Epidermal melanocyte (primary cell): ENCODE measurements at regions not wholly inside any gene's neighbourhood (a gene's known extent, or its start where the extent isn't known, plus 50 kb on each side); places are given as distances from the start of the nearest gene placed in this dataset.
A peak's percentile ranks its signal among the peaks of the same experiment; 100 is the strongest.
"Not testable (repeated sequence)": the region's sequence is repeated elsewhere in the genome, so short reads cannot be mapped to it uniquely, and the experiment has no call there.

Experiments
- DNase-seq: peaks from one replicate; pipeline ENCODE4 v3.0.0; 2011; ENCODE audit warnings: low spot score; ENCODE audit not compliant: insufficient read length

DNA sequence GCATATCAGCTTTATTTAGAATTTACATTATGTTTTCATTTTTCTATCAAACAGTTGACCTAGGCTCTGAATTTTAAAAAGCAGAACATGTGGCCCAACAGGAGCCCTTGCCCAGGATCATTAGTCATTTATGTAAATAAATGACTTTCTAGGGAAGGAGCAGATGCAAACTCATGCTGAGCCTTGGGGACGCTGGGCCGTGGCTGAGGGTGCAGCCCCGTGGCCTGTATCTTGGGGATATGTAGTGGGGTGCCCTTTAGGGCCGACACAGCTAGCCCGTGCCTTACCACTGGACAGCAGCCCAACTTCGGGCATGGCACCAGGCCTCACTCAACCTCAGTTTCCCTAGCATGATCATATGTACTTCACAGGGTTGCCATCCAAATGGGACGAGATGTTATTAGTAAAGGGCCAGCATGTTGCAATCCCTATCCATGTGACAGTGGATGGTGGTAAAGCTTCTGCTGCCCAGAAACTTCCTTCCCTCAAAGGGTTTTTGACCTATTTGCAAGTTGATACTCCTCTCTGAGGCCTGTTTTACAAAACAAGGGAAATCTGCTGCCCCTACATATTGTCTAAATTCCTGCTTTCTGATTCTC lies 357.9 kb downstream of the ANAPC1 start:
- not testable (repeated sequence) for DNase-seq

DNA sequence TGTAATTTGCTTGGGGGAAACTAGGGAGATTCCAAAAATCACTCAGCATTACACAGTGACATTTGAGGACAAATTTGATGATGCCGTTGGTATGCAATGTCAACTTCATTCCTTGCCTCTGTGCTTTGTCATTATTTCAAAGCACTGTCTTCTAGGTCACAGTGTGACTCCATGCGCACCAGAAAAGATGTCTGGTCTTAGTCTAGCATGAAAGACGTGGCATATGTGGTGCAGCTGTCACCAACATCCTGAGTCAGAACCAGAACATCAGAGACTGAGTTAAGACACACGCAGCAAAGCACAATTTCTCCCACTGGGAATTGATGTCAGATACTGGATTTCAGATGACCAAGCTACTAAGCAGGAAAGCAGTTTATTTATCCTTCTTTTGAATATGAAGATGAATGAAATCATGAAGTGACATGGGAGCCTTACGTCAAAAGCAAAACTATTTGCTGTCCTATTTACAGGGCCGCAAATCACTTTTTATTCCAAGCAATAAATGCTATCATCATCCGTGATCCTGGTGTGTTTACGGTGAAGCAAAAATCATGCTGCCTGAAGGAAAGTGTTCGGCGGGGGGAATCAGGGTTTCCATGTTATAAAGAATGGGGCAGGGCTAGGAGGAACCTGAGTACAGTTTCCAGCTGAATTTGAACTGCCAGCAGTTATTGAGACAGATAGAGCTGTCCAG lies 356.1 kb downstream of the ANAPC1 start:
- not testable (repeated sequence) for DNase-seq

DNA sequence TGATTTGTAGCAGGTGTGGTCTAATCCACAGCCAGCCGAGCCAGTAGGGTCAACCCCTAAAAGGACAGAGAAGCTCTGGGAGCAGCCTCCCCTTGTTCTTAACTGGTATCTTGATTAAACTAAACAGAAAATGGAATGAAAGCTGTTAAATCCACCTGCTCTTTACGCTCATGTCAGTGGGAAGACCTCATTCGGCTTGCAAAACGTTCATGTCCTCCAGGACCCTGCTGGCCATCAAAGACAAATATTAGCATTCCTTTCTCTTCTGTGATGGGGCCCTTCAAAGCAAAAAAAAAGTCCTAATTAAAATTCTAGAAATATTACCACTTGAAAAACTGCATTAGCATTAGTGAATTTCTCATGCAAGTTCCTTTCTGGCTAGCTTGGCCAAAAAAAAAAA lies 355.0 kb downstream of the ANAPC1 start:
- DNase-seq: not testable (repeated sequence)

DNA sequence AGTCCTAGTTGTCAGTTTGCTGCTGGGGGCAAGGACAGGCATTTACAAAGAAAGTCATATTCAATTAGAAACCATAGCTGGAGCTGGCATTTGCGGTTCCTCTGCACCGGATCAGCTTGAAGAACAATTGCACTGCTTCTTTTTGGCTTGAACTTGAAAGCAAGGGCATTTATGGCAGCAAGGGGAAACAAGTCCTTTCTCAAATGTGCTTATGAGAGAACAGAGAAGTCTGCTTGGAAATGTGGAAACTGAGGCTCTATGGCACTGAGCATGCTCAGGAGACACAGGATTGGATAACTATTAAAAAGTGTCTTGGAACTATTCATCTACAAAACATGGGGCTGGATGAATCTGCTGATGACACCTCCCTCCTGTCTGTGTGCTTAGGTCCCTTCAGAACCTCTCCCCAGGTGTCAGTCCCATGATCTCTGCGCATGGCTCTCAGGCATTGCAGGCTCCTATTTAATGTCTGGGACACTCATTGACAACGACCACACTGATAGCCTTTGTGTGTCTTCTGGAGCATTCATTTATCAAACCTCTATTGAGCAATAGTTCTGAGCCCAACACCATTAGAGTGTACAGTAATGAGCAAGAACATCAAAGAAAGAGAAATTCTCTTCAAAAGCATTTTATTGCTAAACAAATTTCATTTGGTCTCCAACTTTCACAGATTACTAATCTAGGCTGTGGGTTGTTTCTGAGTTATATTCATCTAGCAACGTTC lies 353.6 kb downstream of the ANAPC1 start:
- not testable (repeated sequence) for DNase-seq

DNA sequence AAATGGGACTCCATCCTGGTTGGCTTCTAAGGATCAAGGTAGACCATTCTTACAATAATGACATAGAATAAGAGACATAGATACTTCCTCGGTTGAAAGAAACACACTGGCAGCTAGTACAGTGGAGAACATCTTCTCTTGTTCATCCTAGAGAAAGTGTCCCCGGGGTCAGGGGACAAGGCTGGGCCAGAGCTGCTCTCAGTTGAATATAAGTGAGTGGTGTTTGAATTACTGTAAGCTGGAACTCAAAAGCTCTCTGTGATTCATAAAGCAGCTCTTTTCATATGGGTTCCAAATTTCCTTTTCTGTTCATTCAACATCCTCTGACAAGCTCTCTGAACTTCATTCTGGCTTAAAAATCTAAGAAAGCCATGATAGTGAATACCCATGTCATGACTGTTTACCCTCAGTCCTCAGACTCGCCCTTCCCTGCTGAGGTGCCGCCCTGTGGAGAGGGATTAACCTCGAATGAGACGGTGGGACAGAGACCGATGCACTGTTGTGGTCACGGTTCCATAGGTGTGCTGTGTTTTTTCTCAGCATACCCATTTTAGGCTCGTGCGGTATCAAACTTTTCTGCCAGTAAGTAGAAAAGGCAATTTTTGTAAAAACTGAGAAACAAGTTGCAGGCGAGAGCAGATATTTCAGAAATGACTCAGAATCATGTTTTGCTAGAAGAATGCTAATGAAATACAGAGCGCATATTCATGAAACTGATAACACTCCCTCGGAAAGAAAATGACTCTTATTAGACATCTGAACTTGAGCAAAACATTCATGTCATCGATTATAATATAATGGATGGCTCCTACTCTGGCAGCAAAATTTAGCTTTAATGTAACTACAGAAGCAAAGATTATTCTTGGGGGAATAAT lies 351.1 kb downstream of the ANAPC1 start:
- DNase-seq: not testable (repeated sequence)

DNA sequence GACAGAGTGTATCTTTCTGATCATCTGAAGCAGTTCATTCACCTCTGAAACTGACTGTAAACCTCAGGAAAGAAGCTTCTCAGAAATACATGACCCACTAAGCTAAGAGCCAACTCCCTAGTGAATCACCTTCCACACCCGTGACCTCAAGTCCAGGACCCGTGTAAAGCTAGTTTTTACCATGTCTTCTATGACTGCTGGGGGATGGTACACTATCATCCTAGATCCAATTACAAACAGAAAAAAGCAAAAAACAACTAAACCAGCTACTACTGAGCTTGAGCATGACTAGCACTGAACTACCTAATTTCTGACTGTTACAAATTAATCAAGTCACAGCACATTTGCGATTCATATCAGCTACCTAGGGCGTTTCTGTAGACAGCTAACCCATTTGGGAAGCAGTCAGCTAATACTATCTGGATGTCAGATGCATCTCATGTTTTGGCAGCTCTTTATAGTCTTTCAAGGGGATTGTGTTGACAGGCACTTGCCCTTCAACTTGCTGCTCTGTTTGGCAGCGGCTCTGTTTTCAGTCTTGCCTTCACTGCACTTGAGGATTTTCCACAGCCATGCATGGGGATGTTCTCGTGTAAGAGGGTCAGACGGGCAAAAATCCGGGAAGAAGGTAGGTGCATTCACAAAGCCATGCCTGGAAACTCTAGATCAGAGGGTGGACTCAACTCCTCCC lies 350.3 kb downstream of the ANAPC1 start:
- not testable (repeated sequence) for DNase-seq

DNA sequence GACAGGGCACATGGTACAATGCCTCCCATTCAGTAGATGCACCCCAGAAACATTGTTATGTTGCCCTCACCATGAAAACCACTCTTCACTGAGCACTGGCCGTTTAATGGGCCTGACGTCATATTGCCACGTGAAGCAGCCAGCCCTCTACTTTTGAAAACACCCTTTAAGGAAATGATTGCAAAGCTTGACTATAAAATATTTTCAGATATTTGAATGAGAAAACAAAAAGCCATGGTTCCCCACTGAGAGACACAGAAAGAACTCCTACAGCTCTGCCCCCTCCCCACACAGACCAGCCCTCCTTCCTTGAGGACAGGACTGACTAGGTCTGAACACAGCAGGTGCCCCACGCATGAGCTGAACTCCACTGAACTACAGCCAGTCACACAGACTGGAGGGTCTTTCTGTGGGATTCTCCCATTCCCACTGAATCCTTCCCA lies 349.1 kb downstream of the ANAPC1 start:
- peak; percentile 22 for DNase-seq

DNA sequence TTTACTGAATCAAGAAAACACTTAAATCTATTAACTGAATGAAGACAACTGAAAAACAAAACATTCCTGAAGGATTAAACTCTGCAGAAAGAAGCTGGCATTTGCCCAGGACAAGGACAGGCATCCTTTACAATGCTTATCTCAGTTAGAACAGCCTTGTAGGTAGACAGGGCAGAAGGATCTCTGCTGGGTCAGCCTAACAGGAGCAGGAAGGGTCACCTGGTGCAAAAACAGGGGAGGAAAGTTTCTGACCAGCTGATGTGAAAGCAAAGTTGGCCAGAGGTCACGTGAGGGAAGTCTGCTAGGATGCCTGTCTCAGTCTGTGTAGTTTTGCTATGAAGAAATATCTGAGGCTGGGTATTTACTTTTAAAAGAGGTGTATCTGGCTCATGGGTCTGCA lies 348.6 kb downstream of the ANAPC1 start:
- DNase-seq: no peak

DNA sequence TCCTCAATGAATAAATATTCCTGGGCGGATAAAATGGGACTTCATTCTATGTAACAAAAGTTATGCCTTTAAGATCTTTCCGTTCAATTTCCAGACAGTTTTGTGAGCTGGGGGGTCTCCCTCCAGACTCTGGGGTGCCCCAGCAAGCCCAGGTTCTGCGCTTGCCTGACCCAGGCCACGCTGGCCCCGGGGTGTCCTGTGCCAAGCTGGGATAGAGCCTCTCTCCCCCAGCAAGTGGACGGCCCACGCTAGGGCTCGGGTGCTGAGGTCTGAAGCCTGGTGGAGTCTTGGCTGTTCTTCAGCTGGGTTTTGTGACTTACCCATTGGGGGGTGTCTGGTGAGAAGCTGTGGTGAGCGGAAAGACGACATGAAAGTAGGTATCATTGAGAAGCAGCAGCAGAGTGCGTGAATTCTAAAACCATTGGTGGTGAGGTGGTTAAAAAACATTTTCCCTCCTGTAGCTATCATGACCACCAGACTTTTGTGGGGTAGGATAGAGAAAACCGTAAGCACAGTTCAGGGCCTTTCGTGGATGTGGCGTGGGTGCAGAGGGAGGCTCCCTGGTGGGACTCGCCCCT lies 346.8 kb downstream of the ANAPC1 start:
- no peak for DNase-seq

DNA sequence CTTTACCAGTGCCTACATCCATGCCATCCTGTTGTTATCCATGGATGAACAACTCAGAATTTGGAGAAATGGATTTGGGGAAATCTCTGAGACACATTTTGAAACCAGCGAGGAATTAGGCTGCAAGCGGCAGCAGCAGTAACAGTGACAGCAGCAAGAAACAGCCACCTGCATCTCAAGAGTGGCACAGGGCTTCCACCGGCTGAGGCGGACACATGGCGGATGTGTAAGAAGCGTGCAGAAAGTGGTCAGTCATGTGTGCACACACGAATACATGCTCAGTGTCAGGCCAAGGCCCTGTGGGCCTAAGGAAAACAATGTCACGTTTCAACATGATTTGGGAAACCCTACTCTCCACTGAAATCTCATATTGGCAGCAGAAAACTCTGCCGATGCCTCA lies 344.0 kb downstream of the ANAPC1 start:
- not testable (repeated sequence) for DNase-seq

DNA sequence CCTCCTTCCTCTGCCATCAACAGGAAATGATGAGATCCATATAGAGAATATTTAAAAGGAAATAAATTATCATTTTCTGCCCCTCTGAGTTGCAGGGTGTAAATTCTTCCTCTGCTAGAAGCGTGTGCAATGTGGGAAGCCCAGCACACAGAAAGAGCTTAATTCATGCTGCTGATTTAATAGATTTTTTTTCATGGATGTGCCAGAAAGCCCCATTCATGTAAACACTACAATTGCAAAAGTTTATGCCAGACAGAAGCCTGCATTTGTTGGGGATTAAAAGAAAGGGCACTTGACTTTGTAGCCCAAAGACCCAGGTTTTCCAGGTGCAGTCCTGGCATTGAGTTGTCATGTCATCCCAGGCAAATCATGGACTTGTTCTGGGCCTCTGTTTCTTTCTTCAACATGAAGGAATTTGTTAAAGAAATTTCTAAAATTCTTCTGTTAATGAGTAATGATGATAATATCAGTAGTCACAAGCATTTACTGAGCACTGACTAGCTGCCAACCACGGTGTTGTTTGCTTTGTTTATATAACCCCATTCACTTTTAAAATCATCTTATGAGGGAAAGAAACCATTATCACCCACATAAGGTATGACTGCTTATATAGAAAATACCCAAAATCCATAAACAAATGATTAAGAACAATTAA lies 341.7 kb downstream of the ANAPC1 start:
- DNase-seq: not testable (repeated sequence)

DNA sequence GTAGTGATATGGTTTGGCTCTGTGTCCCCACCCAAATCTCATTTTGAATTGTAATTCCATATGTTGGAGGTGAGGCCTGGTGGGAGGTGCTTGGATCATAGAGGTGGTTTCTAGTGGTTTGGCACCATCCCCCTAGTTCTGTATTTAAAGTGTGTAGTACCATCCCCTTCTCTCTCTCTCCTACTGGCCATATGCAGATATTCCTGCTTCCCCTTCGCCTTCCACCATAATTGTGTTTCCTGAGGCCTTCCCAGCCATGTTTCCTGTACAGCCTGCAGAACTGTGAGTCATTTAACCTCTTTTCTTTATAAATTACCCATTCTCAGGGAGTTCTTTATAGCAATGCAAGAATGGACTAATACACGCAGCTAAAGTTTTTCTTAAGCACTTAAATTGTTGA lies 340.0 kb downstream of the ANAPC1 start:
- DNase-seq: not testable (repeated sequence)

DNA sequence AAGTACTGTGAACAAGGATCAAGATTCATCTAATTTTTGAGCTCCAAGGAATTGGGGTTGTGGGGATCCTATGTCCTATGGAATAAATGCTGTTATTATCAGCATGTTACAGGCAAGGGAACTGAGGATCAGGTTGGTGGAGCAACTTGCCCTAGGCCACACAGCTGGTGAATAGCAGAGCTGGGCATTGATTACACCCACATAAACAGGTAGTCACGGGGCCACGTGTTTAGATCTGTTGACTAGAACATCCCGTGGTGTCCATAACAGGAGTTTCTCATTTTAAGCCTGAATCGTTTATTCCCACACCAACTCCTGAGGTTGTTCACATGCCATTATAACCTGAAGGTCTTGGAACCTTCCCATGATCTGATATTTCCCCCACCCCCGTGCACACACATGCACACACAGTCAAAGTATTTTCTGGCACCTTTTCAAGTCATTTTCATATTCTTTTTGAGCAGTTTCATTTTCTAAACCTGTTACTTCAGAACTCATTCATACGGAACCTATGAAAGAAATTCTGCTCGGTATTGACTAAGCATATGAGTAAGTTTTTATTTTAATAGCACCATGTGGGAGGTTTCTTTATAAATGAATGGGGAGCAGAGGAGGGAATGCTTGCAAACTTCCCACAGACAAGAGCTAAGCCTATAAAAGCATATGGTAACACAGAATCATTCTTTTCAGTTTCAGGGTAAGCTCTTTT lies 338.1 kb downstream of the ANAPC1 start:
- not testable (repeated sequence) for DNase-seq

DNA sequence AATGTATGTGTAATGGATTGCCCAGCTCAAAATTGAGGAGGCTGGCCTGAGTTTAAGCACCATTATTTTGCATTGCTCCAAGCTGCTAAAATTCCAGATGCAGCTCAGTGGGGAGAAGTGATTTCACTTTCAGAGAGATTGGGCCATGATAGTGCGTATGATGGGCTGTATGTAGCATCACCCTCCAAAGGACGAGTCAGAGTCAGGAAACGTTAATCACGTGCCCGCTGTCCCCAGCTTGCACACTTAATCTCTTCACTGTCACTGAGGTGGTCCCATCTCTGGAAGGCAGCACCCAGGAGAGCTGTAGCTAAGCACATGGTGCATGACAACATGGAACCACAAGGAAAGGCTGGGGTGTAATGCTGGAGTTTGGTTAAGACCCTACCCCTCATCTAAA lies 337.4 kb downstream of the ANAPC1 start:
- DNase-seq: not testable (repeated sequence)

DNA sequence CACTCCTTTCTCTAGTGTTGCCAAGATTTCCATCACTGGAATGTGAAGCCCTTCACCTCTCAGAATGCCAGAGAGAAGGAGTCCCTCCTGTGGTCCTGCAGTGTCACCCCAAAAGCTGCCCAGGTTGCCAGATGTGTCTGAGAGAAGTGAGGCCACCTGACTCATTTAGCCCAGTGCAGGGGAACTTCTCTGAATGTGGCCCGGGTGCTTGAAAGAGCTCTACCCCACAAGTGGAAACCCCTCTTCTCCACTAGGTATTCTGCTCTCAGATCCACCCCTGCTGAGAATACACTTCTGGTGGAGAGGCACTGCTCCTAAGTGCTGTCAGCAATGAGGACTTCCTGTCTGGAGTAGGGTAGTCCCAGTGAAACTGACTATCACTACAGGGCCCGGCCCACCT lies 334.8 kb downstream of the ANAPC1 start:
- DNase-seq: not testable (repeated sequence)

DNA sequence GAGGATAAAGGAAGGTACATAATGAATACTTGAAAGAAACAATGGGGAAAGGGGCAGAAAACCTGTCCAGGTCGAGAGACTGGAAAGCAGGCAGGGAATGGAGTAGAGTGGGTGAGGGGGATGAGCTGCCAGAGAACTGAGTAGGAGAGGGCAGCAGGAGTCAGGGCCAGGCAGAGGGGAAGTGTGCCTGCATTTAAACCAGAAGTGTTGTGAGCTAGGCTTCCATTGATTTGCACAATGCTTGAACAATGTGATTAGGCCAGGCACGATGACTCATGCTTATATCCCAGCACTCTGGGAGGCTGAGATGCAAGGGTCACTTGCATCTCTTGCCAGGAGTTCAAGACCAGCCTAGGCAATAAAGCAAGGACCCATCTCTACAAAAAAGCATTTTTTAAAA lies 332.6 kb downstream of the ANAPC1 start:
- DNase-seq: not testable (repeated sequence)

DNA sequence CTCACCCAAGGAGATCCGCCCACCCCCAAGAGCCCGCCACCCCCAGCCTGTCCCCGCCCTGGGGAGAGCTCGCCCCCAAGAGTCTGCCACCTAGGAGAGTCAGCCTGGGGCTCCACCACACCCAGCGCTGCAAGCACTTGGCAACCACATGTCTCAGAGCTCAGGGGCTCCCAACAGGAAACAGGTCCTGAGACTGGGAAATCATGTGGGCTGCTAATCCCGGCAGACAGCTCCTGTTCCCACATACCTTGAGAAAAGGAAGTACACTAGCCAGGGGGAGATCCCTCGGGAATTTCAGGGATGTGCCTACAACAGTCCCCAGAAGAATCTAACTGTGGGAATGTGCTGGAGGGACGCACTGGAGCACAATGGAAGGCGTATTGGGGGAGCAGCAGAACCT lies 331.4 kb downstream of the ANAPC1 start:
- DNase-seq: not testable (repeated sequence)

DNA sequence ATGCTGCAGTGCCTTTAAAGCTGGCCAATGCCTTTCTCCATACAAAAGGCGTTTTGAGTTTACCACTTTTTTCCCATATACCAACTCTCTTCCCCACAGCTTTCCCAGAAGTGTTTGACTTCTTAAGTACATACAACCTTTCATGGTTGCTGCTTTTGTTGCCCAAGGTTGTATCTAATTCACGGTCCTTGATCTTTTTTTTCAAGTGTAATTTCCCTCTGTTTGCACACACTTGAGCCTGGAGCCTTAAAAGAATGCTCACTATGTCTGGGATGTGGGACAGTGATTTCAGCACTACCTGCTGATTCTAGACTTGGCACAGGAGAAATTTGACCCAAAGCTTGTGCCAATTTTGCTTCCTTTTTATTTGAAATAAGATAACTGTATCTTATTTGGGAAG lies 324.7 kb downstream of the ANAPC1 start:
- DNase-seq: not testable (repeated sequence)

DNA sequence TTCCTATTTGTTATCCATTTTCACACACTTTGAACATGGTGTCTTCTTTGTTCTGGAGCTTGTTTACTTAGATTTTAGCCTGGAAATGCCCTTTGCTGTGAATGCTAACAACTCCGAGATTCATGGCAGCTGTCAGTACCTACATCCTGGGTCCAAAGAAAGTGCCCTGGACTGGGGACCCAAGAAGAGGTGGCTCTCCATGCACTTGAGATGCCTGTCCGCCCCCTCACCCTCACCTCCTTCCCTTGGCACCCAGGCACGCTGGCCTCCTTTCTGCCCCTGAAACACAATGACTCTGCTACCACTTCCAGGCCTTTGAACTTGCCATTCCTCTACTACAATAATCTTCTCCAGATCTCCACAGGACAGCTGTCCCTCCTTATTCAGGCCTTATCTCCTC lies 324.2 kb downstream of the ANAPC1 start:
- not testable (repeated sequence) for DNase-seq
